ENCODE measurements at regions not wholly inside any gene's neighbourhood (a gene's known extent, or its start where the extent isn't known, plus 50 kb on each side); places are given as distances from the start of the nearest gene placed in this dataset.

DNA sequence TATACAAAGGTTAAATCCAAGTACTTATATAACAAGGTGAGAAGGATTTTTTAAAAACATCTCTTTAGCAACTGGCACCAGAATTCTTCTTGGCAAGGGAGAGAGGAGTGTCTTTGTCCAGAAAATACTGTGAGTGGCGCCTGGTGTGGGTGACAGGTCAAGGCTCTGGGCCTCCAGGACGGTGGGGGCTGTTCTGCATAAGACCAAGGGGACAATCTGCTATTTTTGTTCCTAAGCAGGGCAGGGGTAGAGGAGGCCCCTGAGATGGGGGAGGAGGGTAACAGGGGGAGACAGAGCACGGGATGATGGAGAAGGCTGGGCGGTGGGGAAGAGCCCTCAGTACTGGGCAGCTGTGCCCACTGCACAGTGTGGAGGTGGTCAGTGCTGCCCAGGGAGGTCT, 51.6 kb upstream of the TAF1B start:
- no peak for DNase-seq
- Histone ChIP-seq H3K36me3 (ENCODE audit: control insufficient read depth in 4 of 4, insufficient read depth in 4 of 4, low read length in 3 of 4) (no peaks in the 10 kb centered on the region), H3K4me3 (ENCODE audit: control insufficient read depth in 1 of 7, extremely low read depth in 1 of 7, insufficient read depth in 4 of 7, low read depth in 2 of 7, low read length in 6 of 7) (no peak overlapping the region), H3K27ac (ENCODE audit: insufficient read depth in 1 of 2, low read depth in 1 of 2, low read length in 2 of 2, poor library complexity in 1 of 2, severe bottlenecking in 2 of 2) (no peak overlapping the region), H3K4me1 (ENCODE audit: control extremely low read depth in 1 of 4, control insufficient read depth in 4 of 4, insufficient read depth in 4 of 4, low read length in 3 of 4) (peaks cover 0 to 17% (median 12%) of the 10 kb centered on the region in 4 experiments), H3K27me3 (replicated peaks in 2 of 5; ENCODE audit: control insufficient read depth in 4 of 5, insufficient read depth in 5 of 5, low read length in 4 of 5) (no peaks in the 10 kb centered on the region), H3K9me3 (ENCODE audit: control extremely low read depth in 1 of 5, control insufficient read depth in 4 of 5, insufficient read depth in 2 of 5, low read depth in 1 of 5, low read length in 4 of 5) (peaks cover 0 to 8% (median 4%) of the 10 kb centered on the region in 5 experiments)
- POLR2A ChIA-PET = no interaction called here
- CTCF ChIA-PET = interaction anchor here (0.7 to 0.9 kb wide), 2 partner anchors 23 to 198 kb away, joined by 3 read pairs; no protein-coding TSS in a partner anchor
- 92% methylated on average over 2 of the region's 4 CpGs for WGBS (ENCODE audit: insufficient coverage)

DNA sequence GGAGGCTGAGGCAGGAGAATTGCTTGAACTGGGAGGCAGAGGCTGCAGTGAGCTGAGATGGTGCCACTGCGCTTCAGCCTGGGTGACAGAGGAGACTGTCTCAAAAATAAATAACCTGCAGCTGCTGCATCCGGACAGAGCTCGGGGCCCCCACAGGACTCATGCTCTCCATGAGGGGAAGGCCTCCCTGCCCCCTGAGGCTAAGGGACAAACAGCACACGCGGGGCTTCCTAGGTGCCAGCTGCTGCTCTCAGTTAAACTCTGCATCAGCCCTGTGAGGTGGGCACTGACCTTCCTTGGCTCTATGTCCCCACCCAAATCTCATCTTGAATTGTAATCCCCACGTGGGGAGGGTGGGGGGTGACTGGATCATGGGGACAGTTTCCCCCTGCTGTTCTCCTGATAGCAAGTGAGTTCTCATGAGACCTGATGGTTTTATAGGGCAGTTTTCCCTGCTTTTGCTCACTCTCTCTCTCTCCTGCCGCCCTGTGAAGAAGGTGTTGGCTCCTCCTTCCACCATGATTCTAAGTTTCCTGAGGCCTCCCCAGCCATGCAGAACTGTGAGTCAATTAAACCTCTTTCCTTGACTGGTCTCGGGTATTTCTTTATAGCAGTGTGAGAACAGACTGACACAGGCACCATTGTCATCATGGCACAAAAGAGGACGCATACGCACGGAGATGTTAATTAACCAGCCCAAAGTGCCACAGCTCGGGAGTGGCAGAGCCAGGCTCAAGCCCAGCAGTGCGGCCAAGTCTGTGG, 49.9 kb upstream of the TAF1B start:
- 91% methylated on average over 13 of the region's 13 CpGs for WGBS (ENCODE audit: insufficient coverage)
- Histone ChIP-seq H3K9me3 (ENCODE audit: control extremely low read depth in 1 of 5, control insufficient read depth in 4 of 5, insufficient read depth in 2 of 5, low read depth in 1 of 5, low read length in 4 of 5) (peaks cover 0 to 4% (median 1%) of the 10 kb centered on the region in 5 experiments), H3K27ac (ENCODE audit: insufficient read depth in 1 of 2, low read depth in 1 of 2, low read length in 2 of 2, poor library complexity in 1 of 2, severe bottlenecking in 2 of 2) (no peak overlapping the region), H3K36me3 (ENCODE audit: control insufficient read depth in 4 of 4, insufficient read depth in 4 of 4, low read length in 3 of 4) (no peaks in the 10 kb centered on the region), H3K27me3 (replicated peaks in 2 of 5; ENCODE audit: control insufficient read depth in 4 of 5, insufficient read depth in 5 of 5, low read length in 4 of 5) (no peaks in the 10 kb centered on the region), H3K4me3 (ENCODE audit: control insufficient read depth in 1 of 7, extremely low read depth in 1 of 7, insufficient read depth in 4 of 7, low read depth in 2 of 7, low read length in 6 of 7) (peak overlapping the region in 1 of 7 experiments; percentile 28), H3K4me1 (ENCODE audit: control extremely low read depth in 1 of 4, control insufficient read depth in 4 of 4, insufficient read depth in 4 of 4, low read length in 3 of 4) (peaks cover 0 to 15% (median 13%) of the 10 kb centered on the region in 4 experiments)
- ChIA-PET CTCF (interaction anchor here (1.0 kb wide), 1 partner anchor 24 kb away, joined by 4 read pairs; no protein-coding TSS in a partner anchor), POLR2A (no interaction called here)
- no peak for DNase-seq
